B cell (primary cell): ENCODE measurements at regions not wholly inside any gene's neighbourhood (a gene's known extent, or its start where the extent isn't known, plus 50 kb on each side); places are given as distances from the start of the nearest gene placed in this dataset.

Experiments
- CTCF ChIP-seq: fragments of 200-600 bp; IDR thresholded peaks from one replicate; pipeline ENCODE4 v1.8.0; 2022; ENCODE audit warnings: antibody characterized with exemption, mild to moderate bottlenecking
- EZH2 ChIP-seq: IDR thresholded peaks from 2 replicates; pipeline ENCODE4 v1.6.1; 2012; ENCODE audit warnings: borderline replicate concordance, low read depth, mild to moderate bottlenecking, moderate library complexity, low read length; ENCODE audit not compliant: insufficient read depth, poor library complexity, severe bottlenecking

DNA sequence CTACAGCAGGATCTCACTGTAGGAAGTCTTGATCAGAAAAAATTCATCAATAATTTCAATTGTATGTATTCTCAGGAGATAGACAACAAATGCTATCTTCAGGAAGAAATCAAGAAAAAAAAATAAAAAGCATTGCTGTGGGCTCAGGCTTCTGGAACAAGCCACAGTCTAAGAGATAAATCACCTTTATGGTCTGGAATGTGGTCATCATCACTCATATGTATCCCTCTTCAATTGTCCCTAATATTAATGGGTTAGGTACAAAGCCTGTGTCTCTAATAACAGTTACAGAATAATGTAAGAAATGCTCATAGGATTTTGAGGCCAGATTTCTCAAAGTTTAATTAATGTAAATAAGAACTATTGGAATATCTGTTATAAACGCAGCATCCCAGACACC, 305.9 kb upstream of the ANO3 start:
- no peak for TF ChIP-seq CTCF
- TF ChIP-seq EZH2, result no peak
